ENCODE measurements at regions not wholly inside any gene's neighbourhood (a gene's known extent, or its start where the extent isn't known, plus 50 kb on each side); places are given as distances from the start of the nearest gene placed in this dataset.

GRCh38 chr15:95169541-95170459, 938.4 kb downstream of the MCTP2 start:
- H3K4me1 ChIP-seq = no peaks in the 10 kb centered on the region

DNA sequence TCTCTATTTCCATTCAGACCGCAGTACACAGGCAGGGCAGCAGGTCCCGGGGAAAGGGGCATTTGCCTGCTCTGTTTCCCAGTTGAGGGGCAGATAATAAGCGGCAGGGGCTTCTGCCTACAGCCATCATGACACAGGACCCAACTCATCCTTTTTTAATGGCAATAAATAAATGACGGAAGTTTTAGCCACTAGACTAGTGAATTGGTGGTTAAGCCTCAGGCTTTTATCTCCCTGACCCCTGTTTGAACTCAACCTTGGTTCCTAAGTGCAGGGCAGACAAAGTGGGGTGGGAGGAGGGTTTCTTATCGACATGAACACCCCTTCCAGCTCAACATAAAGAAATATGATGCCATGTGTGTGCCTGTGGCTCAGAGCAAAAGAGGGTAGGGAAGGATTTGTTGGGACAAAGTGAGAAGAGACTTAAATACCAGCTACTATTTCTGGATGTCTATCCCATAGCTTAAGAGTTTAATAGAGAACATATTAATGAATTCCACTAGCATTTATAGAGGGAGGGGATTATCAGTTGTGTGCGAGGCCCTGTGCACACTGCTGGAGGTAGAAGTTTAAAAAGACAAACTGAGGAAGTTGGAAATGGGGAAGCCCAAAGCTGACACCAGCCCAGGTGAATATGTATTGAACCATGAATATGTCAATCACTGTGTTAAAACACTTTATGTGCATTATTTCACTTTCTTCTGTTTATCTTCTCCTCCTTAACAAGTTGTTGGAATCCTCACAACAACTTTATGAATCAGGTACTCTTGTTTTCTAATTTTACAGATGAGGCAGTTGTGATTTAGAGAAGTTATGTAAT, 939.4 kb downstream of the MCTP2 start:
- H3K36me3 ChIP-seq = no peaks in the 10 kb centered on the region
- H3K4me3 ChIP-seq = no peak overlapping the region
- H3K4me2 ChIP-seq = no peak overlapping the region
- no peaks in the 10 kb centered on the region for H3K4me1 ChIP-seq
- H4K20me1 ChIP-seq = no peaks in the 10 kb centered on the region
- H3K27me3 ChIP-seq = no peaks in the 10 kb centered on the region
- H3K27ac ChIP-seq = no peak overlapping the region
- H3K9ac ChIP-seq = no peak overlapping the region
- TF ChIP-seq Cebpa-rat (IDR thresholded peaks at IDR 0.05) = no peak
- no peaks in the 10 kb centered on the region for H3K9me3 ChIP-seq

More at GRCh38 chr15:95169541-95170459, 938.4 kb downstream of the MCTP2 start:
- H3K9me3 ChIP-seq = no peaks in the 10 kb centered on the region
- H3K9ac ChIP-seq = no peak overlapping the region
- no peak overlapping the region for H3K27ac ChIP-seq
- H3K36me3 ChIP-seq = no peaks in the 10 kb centered on the region
- no peaks in the 10 kb centered on the region for H3K27me3 ChIP-seq
- no peak; the same call in 1 of the 2 replicates for TF ChIP-seq Cebpa-rat (IDR thresholded peaks at IDR 0.05)
- H3K4me3 ChIP-seq = no peak overlapping the region
- no peak overlapping the region for H3K4me2 ChIP-seq
- no peaks in the 10 kb centered on the region for H4K20me1 ChIP-seq

GRCh38 chr15:95171564-95171963, 940.2 kb downstream of the MCTP2 start:
- H3K4me1 ChIP-seq = no peaks in the 10 kb centered on the region
- H4K20me1 ChIP-seq = no peaks in the 10 kb centered on the region
- no peaks in the 10 kb centered on the region for H3K27me3 ChIP-seq
- no peak overlapping the region for H3K9ac ChIP-seq
- H3K4me3 ChIP-seq = no peak overlapping the region
- H3K9me3 ChIP-seq = no peaks in the 10 kb centered on the region
- TF ChIP-seq Cebpa-rat (IDR thresholded peaks at IDR 0.05) = no peak
- no peak overlapping the region for H3K4me2 ChIP-seq
- H3K36me3 ChIP-seq = no peaks in the 10 kb centered on the region
- no peak overlapping the region for H3K27ac ChIP-seq

GRCh38 chr15:95174301-95175259, 943.2 kb downstream of the MCTP2 start:
- no peak for TF ChIP-seq Cebpa-rat (IDR thresholded peaks at IDR 0.05)
- Histone ChIP-seq H3K4me3 (no peak overlapping the region), H3K27me3 (no peaks in the 10 kb centered on the region), H3K4me2 (no peak overlapping the region), H3K4me1 (no peaks in the 10 kb centered on the region), H3K9me3 (no peaks in the 10 kb centered on the region), H3K27ac (no peak overlapping the region), H4K20me1 (no peaks in the 10 kb centered on the region), H3K9ac (no peak overlapping the region), H3K36me3 (no peaks in the 10 kb centered on the region)

DNA sequence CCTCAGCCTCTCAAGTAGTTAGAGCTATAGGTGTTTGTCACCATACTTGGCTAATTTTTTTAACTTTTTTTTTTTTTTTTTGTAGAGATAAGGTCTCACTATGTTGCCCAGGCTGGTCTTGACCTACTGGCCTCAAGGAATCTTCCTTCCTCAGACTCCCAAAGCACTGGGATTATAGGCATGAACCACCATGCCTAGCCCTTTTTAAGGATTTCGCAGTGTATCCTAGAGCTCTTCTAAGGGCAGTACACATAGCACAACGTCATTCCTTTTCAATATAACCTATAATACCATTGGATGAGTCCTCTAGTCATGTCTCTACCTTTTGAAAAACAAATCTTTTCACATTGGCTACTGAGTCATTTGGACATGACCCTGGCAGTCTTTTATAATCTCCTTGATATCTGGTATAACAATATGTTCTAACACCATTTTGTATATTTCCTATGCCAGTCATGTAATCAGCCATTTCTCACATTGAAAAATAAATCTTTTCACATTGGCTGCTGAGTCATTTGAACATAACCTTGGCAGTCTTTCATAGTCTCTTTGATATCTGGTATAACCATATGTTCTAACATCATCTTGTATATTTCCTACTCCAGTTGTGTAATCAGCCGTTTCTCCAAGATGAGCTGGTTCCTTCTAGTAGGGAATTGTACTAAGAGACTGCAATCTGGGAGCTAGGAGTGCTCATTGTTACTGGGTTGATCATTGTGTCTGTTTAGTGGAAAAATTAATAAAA, 944.7 kb downstream of the MCTP2 start:
- Histone ChIP-seq H3K9ac (no peak overlapping the region), H4K20me1 (no peaks in the 10 kb centered on the region), H3K4me2 (no peak overlapping the region), H3K36me3 (no peaks in the 10 kb centered on the region), H3K27ac (no peak overlapping the region), H3K4me1 (no peaks in the 10 kb centered on the region), H3K9me3 (no peaks in the 10 kb centered on the region), H3K27me3 (no peaks in the 10 kb centered on the region), H3K4me3 (no peak overlapping the region)
- TF ChIP-seq Cebpa-rat (IDR thresholded peaks at IDR 0.05) = no peak

GRCh38 chr15:95176794-95177577, 945.6 kb downstream of the MCTP2 start:
- no peaks in the 10 kb centered on the region for H4K20me1 ChIP-seq
- no peaks in the 10 kb centered on the region for H3K4me1 ChIP-seq
- H3K4me2 ChIP-seq = no peak overlapping the region
- no peak overlapping the region for H3K9ac ChIP-seq
- H3K27ac ChIP-seq = no peak overlapping the region
- no peaks in the 10 kb centered on the region for H3K36me3 ChIP-seq
- H3K4me3 ChIP-seq = no peak overlapping the region
- TF ChIP-seq Cebpa-rat (IDR thresholded peaks at IDR 0.05) = no peak
- H3K27me3 ChIP-seq = no peaks in the 10 kb centered on the region
- no peaks in the 10 kb centered on the region for H3K9me3 ChIP-seq

DNA sequence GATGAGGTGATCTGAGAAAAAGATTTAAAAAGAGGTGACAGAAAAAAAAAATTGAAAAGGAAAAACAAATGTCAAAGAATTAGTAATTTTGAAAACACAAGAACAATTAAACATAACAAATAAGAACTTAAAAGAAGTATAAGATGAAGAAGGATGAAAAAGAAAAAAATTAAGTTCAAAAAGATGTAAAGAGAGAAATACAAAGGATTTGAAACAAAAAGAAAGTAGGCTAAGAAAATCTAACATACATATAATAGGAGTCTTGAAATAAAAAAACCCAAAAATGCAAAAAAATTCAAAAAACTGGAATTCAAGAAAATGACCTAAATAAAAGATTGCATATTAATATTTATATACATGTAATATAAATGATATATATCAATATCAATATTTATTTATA, 949.2 kb downstream of the MCTP2 start:
- no peak overlapping the region for H3K4me3 ChIP-seq
- no peak overlapping the region for H3K9ac ChIP-seq
- TF ChIP-seq Cebpa-rat (IDR thresholded peaks at IDR 0.05) = no peak
- no peaks in the 10 kb centered on the region for H3K27me3 ChIP-seq
- no peaks in the 10 kb centered on the region for H3K36me3 ChIP-seq
- H3K4me2 ChIP-seq = no peak overlapping the region
- no peak overlapping the region for H3K27ac ChIP-seq
- H3K9me3 ChIP-seq = no peaks in the 10 kb centered on the region
- no peaks in the 10 kb centered on the region for H4K20me1 ChIP-seq
- no peaks in the 10 kb centered on the region for H3K4me1 ChIP-seq

GRCh38 chr15:95182091-95182490, 950.7 kb downstream of the MCTP2 start:
- Histone ChIP-seq H3K9me3 (no peaks in the 10 kb centered on the region), H3K4me2 (no peak overlapping the region), H3K27me3 (no peaks in the 10 kb centered on the region), H3K4me3 (no peak overlapping the region), H3K9ac (no peak overlapping the region), H3K4me1 (no peaks in the 10 kb centered on the region), H3K36me3 (no peaks in the 10 kb centered on the region), H3K27ac (no peak overlapping the region), H4K20me1 (no peaks in the 10 kb centered on the region)
- no peak for TF ChIP-seq Cebpa-rat (IDR thresholded peaks at IDR 0.05)

All from BLaER1 (cell line).